ENCODE measurements at regions not wholly inside any gene's neighbourhood (a gene's known extent, or its start where the extent isn't known, plus 50 kb on each side); places are given as distances from the start of the nearest gene placed in this dataset.

- no peak for TF ChIP-seq CTCF (IDR thresholded peaks at IDR 0.05)
- no peak for TF ChIP-seq POLR2A (IDR thresholded peaks at IDR 0.05)
- no peak for TF ChIP-seq POLR2AphosphoS5 (IDR thresholded peaks at IDR 0.05)
Observed at GRCh38 chr18:38115201-38115600, 549.6 kb upstream of the CELF4 start.
